Natural killer cell treated with Interleukin-12 subunit alpha and Interleukin-12 subunit beta and Interleukin-15 and Interleukin-18, amount 100 ng/mL, for 72 hours (primary cell): ENCODE measurements at regions not wholly inside any gene's neighbourhood (a gene's known extent, or its start where the extent isn't known, plus 50 kb on each side); places are given as distances from the start of the nearest gene placed in this dataset.

Experiments
- ATAC-seq, 2 donors: fragments of 150-1000 bp; cut with Tn5 transposase in 1 of 2; sonication (Bioruptor Pico), chemical (Tn5 transposase) in 1 of 2; 2 replicates each; pipeline ENCODE4 v1.10.0; 2021
- DNase-seq: peaks from one replicate; pipeline ENCODE4 v3.0.0; 2022; ENCODE audit warnings: low spot score
- H3K27ac Mint-ChIP-seq, 2 donors: 1 replicate in 1 of 2; 2 replicates in 1 of 2; pipeline ENCODE4 v1.8.0; 2022; ENCODE audit warnings: mixed read lengths in 2 of 2, mild to moderate bottlenecking in 1 of 2, moderate library complexity in 1 of 2
- H3K27me3 Mint-ChIP-seq, 2 donors: 1 replicate in 1 of 2; 2 replicates in 1 of 2; pipeline ENCODE4 v1.8.0; 2022; ENCODE audit warnings: mixed read lengths in 2 of 2
- H3K36me3 Mint-ChIP-seq: one replicate; pipeline ENCODE4 v1.8.0; 2022; ENCODE audit warnings: mixed read lengths
- H3K4me1 Mint-ChIP-seq, 2 donors: 1 replicate in 1 of 2; 2 replicates in 1 of 2; pipeline ENCODE4 v1.8.0; 2022; ENCODE audit warnings: low read depth in 2 of 2, mixed read lengths in 2 of 2, mild to moderate bottlenecking in 1 of 2
- H3K4me3 Mint-ChIP-seq: one replicate; pipeline ENCODE4 v1.8.0; 2022; ENCODE audit warnings: mixed read lengths
- H3K9me3 Mint-ChIP-seq: 2 replicates; pipeline ENCODE4 v1.8.0; 2022; ENCODE audit warnings: mixed read lengths

- DNase-seq (no peak), ATAC-seq (no peak)
- Mint-ChIP-seq H3K9me3 (no peaks in the 10 kb centered on the region), H3K27me3 (peaks cover 4 to 6% of the 10 kb centered on the region in 2 donors), H3K36me3 (no peaks in the 10 kb centered on the region), H3K4me1 (no peaks in the 10 kb centered on the region), H3K27ac (no peak overlapping the region), H3K4me3 (no peak overlapping the region)
These were observed 162.4 kb upstream of the SYT13 start for GRCh38 chr11:45448561-45448960.

GRCh38 chr11:45446998-45447397 is 160.9 kb upstream of the SYT13 start:
- no peaks in the 10 kb centered on the region for H3K4me1 Mint-ChIP-seq
- no peak overlapping the region for H3K27ac Mint-ChIP-seq
- H3K9me3 Mint-ChIP-seq: no peaks in the 10 kb centered on the region
- no peak overlapping the region for H3K4me3 Mint-ChIP-seq
- DNase-seq (no peak), ATAC-seq (no peak)
- H3K27me3 Mint-ChIP-seq: peaks cover 4 to 6% of the 10 kb centered on the region in 2 donors
- no peaks in the 10 kb centered on the region for H3K36me3 Mint-ChIP-seq

- DNase-seq (no peak), ATAC-seq (no peak)
- Mint-ChIP-seq H3K27me3 (peaks cover 4 to 6% of the 10 kb centered on the region in 2 donors), H3K27ac (no peak overlapping the region), H3K9me3 (no peaks in the 10 kb centered on the region), H3K4me1 (no peaks in the 10 kb centered on the region), H3K4me3 (no peak overlapping the region), H3K36me3 (no peaks in the 10 kb centered on the region)
These were observed 160.3 kb upstream of the SYT13 start for GRCh38 chr11:45446434-45446833.

GRCh38 chr11:45444796-45445195 is 158.7 kb upstream of the SYT13 start:
- Mint-ChIP-seq H3K9me3 (peaks cover 1% of the 10 kb centered on the region), H3K27me3 (peaks cover 10 to 11% of the 10 kb centered on the region in 2 donors), H3K27ac (no peak overlapping the region), H3K36me3 (peaks cover 3% of the 10 kb centered on the region), H3K4me3 (no peak overlapping the region), H3K4me1 (no peaks in the 10 kb centered on the region)
- DNase-seq (no peak), ATAC-seq (no peak)

GRCh38 chr11:45440111-45440510 is 154.0 kb upstream of the SYT13 start:
- Mint-ChIP-seq H3K9me3 (peaks cover 6% of the 10 kb centered on the region), H3K27ac (no peak overlapping the region), H3K4me3 (no peak overlapping the region), H3K27me3 (peaks cover 16 to 17% of the 10 kb centered on the region in 2 donors), H3K36me3 (peaks cover 6% of the 10 kb centered on the region), H3K4me1 (no peaks in the 10 kb centered on the region)
- no peak for DNase-seq
- ATAC-seq: no peak

- Mint-ChIP-seq H3K9me3 (peaks cover 6% of the 10 kb centered on the region), H3K36me3 (peaks cover 6% of the 10 kb centered on the region), H3K4me1 (no peaks in the 10 kb centered on the region), H3K27me3 (peaks cover 22 to 29% of the 10 kb centered on the region in 2 donors), H3K4me3 (no peak overlapping the region), H3K27ac (no peak overlapping the region)
- DNase-seq (no peak), ATAC-seq (no peak)
These were observed 150.8 kb upstream of the SYT13 start for GRCh38 chr11:45436966-45437365.

GRCh38 chr11:45436118-45436517 is 150.0 kb upstream of the SYT13 start:
- ATAC-seq: no peak
- no peak for DNase-seq
- peaks cover 6% of the 10 kb centered on the region for H3K9me3 Mint-ChIP-seq
- peaks cover 22 to 36% of the 10 kb centered on the region in 2 donors for H3K27me3 Mint-ChIP-seq
- peaks cover 6% of the 10 kb centered on the region for H3K36me3 Mint-ChIP-seq
- H3K4me1 Mint-ChIP-seq: no peaks in the 10 kb centered on the region
- H3K27ac Mint-ChIP-seq: no peak overlapping the region
- no peak overlapping the region for H3K4me3 Mint-ChIP-seq

GRCh38 chr11:45435706-45436105 is 149.6 kb upstream of the SYT13 start:
- Mint-ChIP-seq H3K9me3 (peaks cover 6% of the 10 kb centered on the region), H3K36me3 (peaks cover 6% of the 10 kb centered on the region), H3K27ac (no peak overlapping the region), H3K27me3 (peaks cover 20 to 36% of the 10 kb centered on the region in 2 donors), H3K4me1 (no peaks in the 10 kb centered on the region), H3K4me3 (no peak overlapping the region)
- ATAC-seq (no peak), DNase-seq (no peak)

- no peaks in the 10 kb centered on the region for H3K9me3 Mint-ChIP-seq
- peaks cover 19 to 49% of the 10 kb centered on the region in 2 donors for H3K27me3 Mint-ChIP-seq
- ATAC-seq: no peak
- no peaks in the 10 kb centered on the region for H3K36me3 Mint-ChIP-seq
- no peaks in the 10 kb centered on the region for H3K4me1 Mint-ChIP-seq
- H3K4me3 Mint-ChIP-seq: no peak overlapping the region
- no peak for DNase-seq
- no peak overlapping the region for H3K27ac Mint-ChIP-seq
These were observed 146.8 kb upstream of the SYT13 start for GRCh38 chr11:45432910-45433309.

GRCh38 chr11:45432100-45432499 is 146.0 kb upstream of the SYT13 start:
- ATAC-seq (no peak), DNase-seq (no peak)
- Mint-ChIP-seq H3K27me3 (peaks cover 21 to 49% of the 10 kb centered on the region in 2 donors), H3K4me3 (no peak overlapping the region), H3K36me3 (no peaks in the 10 kb centered on the region), H3K9me3 (no peaks in the 10 kb centered on the region), H3K27ac (no peak overlapping the region), H3K4me1 (no peaks in the 10 kb centered on the region)

- Mint-ChIP-seq H3K36me3 (no peaks in the 10 kb centered on the region), H3K4me1 (no peaks in the 10 kb centered on the region), H3K9me3 (no peaks in the 10 kb centered on the region), H3K27ac (no peak overlapping the region), H3K27me3 (peaks cover 20 to 53% of the 10 kb centered on the region in 2 donors), H3K4me3 (no peak overlapping the region)
- DNase-seq (no peak), ATAC-seq (no peak)
These were observed 145.2 kb upstream of the SYT13 start for GRCh38 chr11:45431046-45432018.

GRCh38 chr11:45430361-45430760 is 144.2 kb upstream of the SYT13 start:
- Mint-ChIP-seq H3K9me3 (no peaks in the 10 kb centered on the region), H3K27ac (no peak overlapping the region), H3K27me3 (peaks cover 23 to 53% of the 10 kb centered on the region in 2 donors), H3K4me3 (no peak overlapping the region), H3K4me1 (no peaks in the 10 kb centered on the region), H3K36me3 (no peaks in the 10 kb centered on the region)
- ATAC-seq (no peak), DNase-seq (no peak)

GRCh38 chr11:45429719-45430118 is 143.6 kb upstream of the SYT13 start:
- Mint-ChIP-seq H3K36me3 (no peaks in the 10 kb centered on the region), H3K4me1 (no peaks in the 10 kb centered on the region), H3K27me3 (peaks cover 23 to 49% of the 10 kb centered on the region in 2 donors), H3K27ac (no peak overlapping the region), H3K4me3 (no peak overlapping the region), H3K9me3 (no peaks in the 10 kb centered on the region)
- no peak for ATAC-seq
- DNase-seq: no peak

GRCh38 chr11:45428541-45429230 is 142.5 kb upstream of the SYT13 start:
- DNase-seq (no peak), ATAC-seq (no peak)
- no peak overlapping the region for H3K4me3 Mint-ChIP-seq
- peaks cover 26 to 43% of the 10 kb centered on the region in 2 donors for H3K27me3 Mint-ChIP-seq
- no peaks in the 10 kb centered on the region for H3K36me3 Mint-ChIP-seq
- H3K9me3 Mint-ChIP-seq: no peaks in the 10 kb centered on the region
- no peaks in the 10 kb centered on the region for H3K4me1 Mint-ChIP-seq
- no peak overlapping the region for H3K27ac Mint-ChIP-seq
